HG03442 (cell line): ENCODE measurements at regions not wholly inside any gene's neighbourhood (a gene's known extent, or its start where the extent isn't known, plus 50 kb on each side); places are given as distances from the start of the nearest gene placed in this dataset.

Experiments
- ATAC-seq: cut with Tn5 transposase; IDR thresholded peaks from one replicate; pipeline ENCODE4 v1.9.1; 2021; ENCODE audit warnings: mild to moderate bottlenecking, moderate library complexity; ENCODE audit not compliant: unreplicated experiment

- ATAC-seq = no peak
Measured at GRCh38 chr5:32504329-32504988, 59.9 kb upstream of the ZFR start.

GRCh38 chr5:32503261-32503660 is 58.7 kb upstream of the ZFR start:
- no peak for ATAC-seq

- no peak for ATAC-seq
Measured at GRCh38 chr5:32501071-32502002, 56.8 kb upstream of the ZFR start.

GRCh38 chr5:32500181-32500580 is 55.6 kb upstream of the ZFR start:
- no peak for ATAC-seq

GRCh38 chr5:32499261-32499660 is 54.7 kb upstream of the ZFR start:
- ATAC-seq = no peak

- no peak for ATAC-seq
Measured at GRCh38 chr5:32498484-32498883, 53.9 kb upstream of the ZFR start.

- ATAC-seq = no peak
Measured at GRCh38 chr5:32496104-32496503, 51.6 kb upstream of the ZFR start.

- no peak for ATAC-seq
Measured at GRCh38 chr5:32494827-32495226, 50.3 kb upstream of the ZFR start.
